ENCODE measurements at regions not wholly inside any gene's neighbourhood (a gene's known extent, or its start where the extent isn't known, plus 50 kb on each side); places are given as distances from the start of the nearest gene placed in this dataset.

DNA sequence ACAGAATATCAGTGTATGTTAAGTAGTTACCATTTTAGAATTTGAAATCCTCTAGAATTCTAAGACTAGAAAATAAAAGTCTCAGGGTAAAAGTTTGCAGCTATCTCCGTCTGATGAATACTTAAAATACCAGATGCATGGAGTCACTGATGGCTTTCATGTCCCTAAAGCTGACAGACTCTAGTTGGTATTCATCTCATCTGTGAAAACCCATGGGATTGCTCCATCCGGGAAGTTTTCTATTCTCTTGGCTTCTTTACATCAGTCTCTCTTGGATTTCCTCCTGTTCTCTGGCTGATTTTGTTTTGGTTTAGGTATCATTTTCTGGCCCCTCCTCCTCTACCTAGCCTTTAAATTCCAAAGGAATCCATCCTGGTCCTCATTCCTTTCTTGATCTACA, 465.6 kb upstream of the POU3F3 start:
- TF ChIP-seq EP300 (IDR thresholded peaks at IDR 0.05) (no peak), POLR2A (IDR thresholded peaks at IDR 0.05) (no peak), POLR2AphosphoS5 (IDR thresholded peaks at IDR 0.05) (no peak)
- TF ChIP-seq, protein P1, sequence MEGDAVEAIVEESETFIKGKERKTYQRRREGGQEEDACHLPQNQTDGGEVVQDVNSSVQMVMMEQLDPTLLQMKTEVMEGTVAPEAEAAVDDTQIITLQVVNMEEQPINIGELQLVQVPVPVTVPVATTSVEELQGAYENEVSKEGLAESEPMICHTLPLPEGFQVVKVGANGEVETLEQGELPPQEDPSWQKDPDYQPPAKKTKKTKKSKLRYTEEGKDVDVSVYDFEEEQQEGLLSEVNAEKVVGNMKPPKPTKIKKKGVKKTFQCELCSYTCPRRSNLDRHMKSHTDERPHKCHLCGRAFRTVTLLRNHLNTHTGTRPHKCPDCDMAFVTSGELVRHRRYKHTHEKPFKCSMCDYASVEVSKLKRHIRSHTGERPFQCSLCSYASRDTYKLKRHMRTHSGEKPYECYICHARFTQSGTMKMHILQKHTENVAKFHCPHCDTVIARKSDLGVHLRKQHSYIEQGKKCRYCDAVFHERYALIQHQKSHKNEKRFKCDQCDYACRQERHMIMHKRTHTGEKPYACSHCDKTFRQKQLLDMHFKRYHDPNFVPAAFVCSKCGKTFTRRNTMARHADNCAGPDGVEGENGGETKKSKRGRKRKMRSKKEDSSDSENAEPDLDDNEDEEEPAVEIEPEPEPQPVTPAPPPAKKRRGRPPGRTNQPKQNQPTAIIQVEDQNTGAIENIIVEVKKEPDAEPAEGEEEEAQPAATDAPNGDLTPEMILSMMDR (IDR thresholded peaks at IDR 0.05) = no peak

All from upper lobe of left lung (tissue), 4 donors.